Endothelial cell of umbilical vein (primary cell): ENCODE measurements at regions not wholly inside any gene's neighbourhood (a gene's known extent, or its start where the extent isn't known, plus 50 kb on each side); places are given as distances from the start of the nearest gene placed in this dataset.

Experiments used
- BruUV-seq: library from RNA; stranded (reverse); fragments of 400-500 nt; replicated peaks from 2 replicates; lab custom pipeline; 2021; lab: Mats Ljungman, UMichigan
- CTCF ChIA-PET: fragments of 300-600, 350-600 bp; sonication (Branson Sonifier 250); formaldehyde crosslinking; loops from one replicate; lab custom pipeline; 2021; ENCODE audit warnings: antibody characterized with exemption, inconsistent platforms; lab: Charles Lee
- POLR2A ChIA-PET: fragments of 300-600, 350-600 bp; sonication (Branson Sonifier 250); formaldehyde crosslinking; loops from one replicate; lab custom pipeline; 2021; ENCODE audit warnings: antibody characterized with exemption, inconsistent platforms; lab: Charles Lee
- DNase-seq: peaks from one replicate; pipeline ENCODE4 v3.0.0-alpha.2; 2011; ENCODE audit warnings: low read depth, low spot score
- FAIRE-seq: peaks from 2 replicates; lab custom pipeline; 2011; peaks lifted over from hg19 to GRCh38; lab: Jason Lieb, UNC
- H2AFZ ChIP-seq: 2 replicates; pipeline ENCODE4 v1.6.0; 2012; ENCODE audit warnings: low read depth, low read length, control low read depth, inconsistent platforms
- H3K27ac ChIP-seq: 2 replicates; pipeline ENCODE4 v1.5.1; 2011; ENCODE audit warnings: low read depth, mild to moderate bottlenecking, control low read depth, low read length, moderate library complexity; ENCODE audit not compliant: insufficient read depth
- H3K27me3 ChIP-seq, 2 experiments: 2 replicates each; pipeline versions ENCODE4 v1.6.0 to v1.6.1; 2011; ENCODE audit warnings: low read length in 2 of 2, mixed read lengths in 1 of 2; ENCODE audit not compliant: control insufficient read depth in 2 of 2, insufficient read depth in 2 of 2
- H3K36me3 ChIP-seq, 2 experiments: 2 replicates in 1 of 2; 3 replicates in 1 of 2; pipeline ENCODE4 v1.5.1; 2011; ENCODE audit warnings: low read length in 2 of 2, mild to moderate bottlenecking in 1 of 2, moderate library complexity in 1 of 2; ENCODE audit not compliant: control insufficient read depth in 2 of 2, insufficient read depth in 2 of 2; ENCODE audit errors: extremely low read depth in 1 of 2
- H3K4me1 ChIP-seq: 3 replicates; pipeline ENCODE4 v1.5.1; 2011; ENCODE audit warnings: mild to moderate bottlenecking, low read length; ENCODE audit not compliant: control insufficient read depth, insufficient read depth; ENCODE audit errors: extremely low read depth
- H3K4me2 ChIP-seq: 2 replicates; pipeline ENCODE4 v1.6.1; 2011; ENCODE audit warnings: low read length, control low read depth, mixed read lengths; ENCODE audit not compliant: insufficient read depth
- H3K4me3 ChIP-seq, 3 experiments: fragments of 200-600 bp in 1 of 3; sonication (generic), shearing (Covaris generic) in 1 of 3; replicated peaks in 1 of 3; 2 replicates each; pipeline ENCODE4 v1.5.1; 2011 to 2016; ENCODE audit warnings: control low read depth in 3 of 3, low read length in 3 of 3, mild to moderate bottlenecking in 2 of 3, inconsistent platforms in 1 of 3, low read depth in 1 of 3, moderate library complexity in 1 of 3; ENCODE audit not compliant: insufficient read depth in 1 of 3
- H3K79me2 ChIP-seq: 2 replicates; pipeline ENCODE4 v1.6.0; 2012; ENCODE audit warnings: low read length, inconsistent platforms; ENCODE audit not compliant: control insufficient read depth, insufficient read depth
- H3K9ac ChIP-seq: replicated peaks from 2 replicates; pipeline ENCODE3; 2011; ENCODE audit warnings: low read length, control low read depth; ENCODE audit not compliant: insufficient read depth; ENCODE audit errors: extremely low read depth
- H3K9me1 ChIP-seq: replicated peaks from 3 replicates; pipeline ENCODE4 v1.6.0; 2011; ENCODE audit warnings: mild to moderate bottlenecking, low read length; ENCODE audit not compliant: control insufficient read depth, insufficient read depth; ENCODE audit errors: extremely low read depth
- H3K9me3 ChIP-seq: replicated peaks from 2 replicates; pipeline ENCODE4 v1.5.1; 2012; ENCODE audit warnings: low read length, inconsistent platforms; ENCODE audit not compliant: control insufficient read depth, insufficient read depth
- H4K20me1 ChIP-seq: replicated peaks from 2 replicates; pipeline ENCODE3; 2011; ENCODE audit warnings: mild to moderate bottlenecking, low read length; ENCODE audit not compliant: control insufficient read depth, insufficient read depth; ENCODE audit errors: extremely low read depth
- EZH2 ChIP-seq: IDR thresholded peaks from 2 replicates; pipeline ENCODE4 v1.6.1; 2012; ENCODE audit warnings: borderline replicate concordance, low read depth, mild to moderate bottlenecking, moderate library complexity, low read length, inconsistent platforms; ENCODE audit not compliant: severe bottlenecking
- FOS ChIP-seq: IDR thresholded peaks from 2 replicates; pipeline ENCODE4 v1.6.1; 2011; ENCODE audit warnings: mild to moderate bottlenecking, low read length, moderate library complexity, borderline replicate concordance; ENCODE audit not compliant: insufficient read depth
- GATA2 ChIP-seq: IDR thresholded peaks from 2 replicates; pipeline ENCODE4 v1.7.0; 2011; ENCODE audit warnings: low read depth, mild to moderate bottlenecking, moderate library complexity, mixed read lengths, low read length; ENCODE audit not compliant: insufficient read length, insufficient read depth
- JUN ChIP-seq: IDR thresholded peaks from 2 replicates; pipeline ENCODE4 v1.6.1; 2011; ENCODE audit warnings: borderline replicate concordance, low read depth; ENCODE audit not compliant: insufficient read length, insufficient read depth
- MYC ChIP-seq: IDR thresholded peaks from one replicate; pipeline ENCODE4 v1.6.1; 2011; ENCODE audit warnings: mild to moderate bottlenecking, low read depth, low read length
- POLR2A ChIP-seq: IDR thresholded peaks from 2 replicates; pipeline ENCODE4 v1.6.1; 2012; ENCODE audit warnings: low read depth, mild to moderate bottlenecking, control low read depth, low read length
- POLR2AphosphoS5 ChIP-seq: IDR thresholded peaks from 2 replicates; pipeline ENCODE4 v1.6.1; 2012; ENCODE audit warnings: low read depth, mild to moderate bottlenecking, control low read depth, low read length, moderate library complexity; ENCODE audit not compliant: insufficient read depth
- dilution Hi-C: fragments of 300-500 bp; cut with MboI; formaldehyde crosslinking; loops from one replicate; pipeline ENCODE4 v1.15.0; 2019; ENCODE audit warnings: low sequenced_read_pairs; ENCODE audit not compliant: extremely low pct_ligation_motif_present
- intact Hi-C: fragments of 100-400 bp; cut with micrococcal nuclease; formaldehyde crosslinking; loops from one replicate; pipeline ENCODE4 v1.10.0; 2022
- TF ChIP-seq, protein P1 (sequence below): IDR thresholded peaks from 2 replicates; pipeline ENCODE4 v1.6.1; 2011; ENCODE audit not compliant: insufficient read depth, insufficient read length
- TF ChIP-seq, protein P2 (sequence below), 2 donors: IDR thresholded peaks; 1 replicate in 1 of 2; 2 replicates in 1 of 2; pipeline ENCODE4 v1.5.1; 2011; ENCODE audit warnings: low read length in 2 of 2, mild to moderate bottlenecking in 2 of 2, moderate library complexity in 2 of 2, control low read depth in 1 of 2, inconsistent platforms in 1 of 2, low read depth in 1 of 2; ENCODE audit not compliant: insufficient read depth in 1 of 2; ENCODE audit errors: extremely low read depth in 1 of 2

DNA sequence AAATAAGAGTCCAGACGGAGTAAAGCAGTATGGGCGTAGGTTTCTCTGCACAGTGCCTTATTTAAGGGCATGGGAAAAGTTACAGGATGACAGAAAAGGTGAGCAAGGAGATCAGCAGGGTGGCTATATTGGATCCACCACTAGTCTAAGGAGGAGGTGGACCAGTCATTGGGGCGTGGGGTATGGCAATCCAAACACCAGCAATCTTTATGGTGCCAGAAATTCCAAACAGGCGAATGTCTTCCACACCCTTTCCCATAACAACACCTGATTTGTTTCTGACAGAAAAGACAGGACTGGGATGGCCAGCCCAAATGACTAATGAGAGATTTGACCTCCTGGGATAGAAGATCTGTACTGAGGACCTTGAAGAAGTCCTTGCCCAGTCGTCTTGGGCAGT is 181.8 kb upstream of the MBL2 start:
- Histone ChIP-seq H3K4me3 (no peak overlapping the region), H3K79me2 (no peaks in the 10 kb centered on the region)
- FAIRE-seq = no peak

More for the DNA sequence above, 181.8 kb upstream of the MBL2 start:
- no peak for DNase-seq
- H3K4me1 ChIP-seq = no peaks in the 10 kb centered on the region
- H2AFZ ChIP-seq = no peak overlapping the region
- no peaks in the 10 kb centered on the region for H3K9me1 ChIP-seq
- dilution Hi-C loops = no loop called here
- H3K36me3 ChIP-seq = no peaks in the 10 kb centered on the region
- H3K27ac ChIP-seq = no peak overlapping the region
- intact Hi-C loops = loop anchor here (5.0 to 10.0 kb wide), 4 partner anchors 363 to 890 kb away; no protein-coding TSS in a partner anchor
- no peaks in the 10 kb centered on the region for H3K9me3 ChIP-seq
- TF ChIP-seq GATA2 (no peak), POLR2AphosphoS5 (no peak), FOS (no peak), JUN (no peak), MYC (no peak), POLR2A (no peak), EZH2 (no peak)
- TF ChIP-seq, protein P1, sequence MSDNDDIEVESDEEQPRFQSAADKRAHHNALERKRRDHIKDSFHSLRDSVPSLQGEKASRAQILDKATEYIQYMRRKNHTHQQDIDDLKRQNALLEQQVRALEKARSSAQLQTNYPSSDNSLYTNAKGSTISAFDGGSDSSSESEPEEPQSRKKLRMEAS = no peak
- TF ChIP-seq, protein P2, sequence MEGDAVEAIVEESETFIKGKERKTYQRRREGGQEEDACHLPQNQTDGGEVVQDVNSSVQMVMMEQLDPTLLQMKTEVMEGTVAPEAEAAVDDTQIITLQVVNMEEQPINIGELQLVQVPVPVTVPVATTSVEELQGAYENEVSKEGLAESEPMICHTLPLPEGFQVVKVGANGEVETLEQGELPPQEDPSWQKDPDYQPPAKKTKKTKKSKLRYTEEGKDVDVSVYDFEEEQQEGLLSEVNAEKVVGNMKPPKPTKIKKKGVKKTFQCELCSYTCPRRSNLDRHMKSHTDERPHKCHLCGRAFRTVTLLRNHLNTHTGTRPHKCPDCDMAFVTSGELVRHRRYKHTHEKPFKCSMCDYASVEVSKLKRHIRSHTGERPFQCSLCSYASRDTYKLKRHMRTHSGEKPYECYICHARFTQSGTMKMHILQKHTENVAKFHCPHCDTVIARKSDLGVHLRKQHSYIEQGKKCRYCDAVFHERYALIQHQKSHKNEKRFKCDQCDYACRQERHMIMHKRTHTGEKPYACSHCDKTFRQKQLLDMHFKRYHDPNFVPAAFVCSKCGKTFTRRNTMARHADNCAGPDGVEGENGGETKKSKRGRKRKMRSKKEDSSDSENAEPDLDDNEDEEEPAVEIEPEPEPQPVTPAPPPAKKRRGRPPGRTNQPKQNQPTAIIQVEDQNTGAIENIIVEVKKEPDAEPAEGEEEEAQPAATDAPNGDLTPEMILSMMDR (IDR thresholded peaks at IDR 0.05; ENCODE audit: extremely low read depth in 1 of 2, insufficient read depth in 1 of 2, low read depth in 1 of 2, low read length in 2 of 2) = no peak
- ChIA-PET CTCF (no interaction called here), POLR2A (no interaction called here)
- no peaks in the 10 kb centered on the region for H4K20me1 ChIP-seq
- H3K27me3 ChIP-seq = no peaks in the 10 kb centered on the region
- no TSS peak for BruUV-seq
- no peak overlapping the region for H3K4me2 ChIP-seq
- no peak overlapping the region for H3K9ac ChIP-seq
